ENCODE measurements at regions not wholly inside any gene's neighbourhood (a gene's known extent, or its start where the extent isn't known, plus 50 kb on each side); places are given as distances from the start of the nearest gene placed in this dataset.

DNA sequence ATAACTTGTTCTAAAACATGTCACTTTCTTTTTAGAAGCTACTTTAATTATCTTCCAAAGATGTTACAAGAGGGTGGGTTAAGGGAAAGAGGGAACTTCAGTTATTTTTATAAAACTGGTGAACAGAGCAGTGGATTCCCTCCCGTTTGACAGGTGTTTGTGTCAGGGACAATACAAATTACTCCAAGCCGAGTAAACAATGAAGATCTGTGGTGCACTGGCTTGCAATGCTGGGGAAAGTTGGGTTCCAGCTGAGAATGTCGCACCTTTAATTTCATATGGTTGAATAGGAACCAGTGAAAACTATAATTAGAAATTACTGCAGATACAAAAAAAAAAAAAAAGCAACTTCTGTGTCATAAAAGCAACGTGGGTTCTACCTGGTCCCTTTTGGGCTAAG lies 98.6 kb upstream of the TTC29 start:
- TF ChIP-seq, protein P1, sequence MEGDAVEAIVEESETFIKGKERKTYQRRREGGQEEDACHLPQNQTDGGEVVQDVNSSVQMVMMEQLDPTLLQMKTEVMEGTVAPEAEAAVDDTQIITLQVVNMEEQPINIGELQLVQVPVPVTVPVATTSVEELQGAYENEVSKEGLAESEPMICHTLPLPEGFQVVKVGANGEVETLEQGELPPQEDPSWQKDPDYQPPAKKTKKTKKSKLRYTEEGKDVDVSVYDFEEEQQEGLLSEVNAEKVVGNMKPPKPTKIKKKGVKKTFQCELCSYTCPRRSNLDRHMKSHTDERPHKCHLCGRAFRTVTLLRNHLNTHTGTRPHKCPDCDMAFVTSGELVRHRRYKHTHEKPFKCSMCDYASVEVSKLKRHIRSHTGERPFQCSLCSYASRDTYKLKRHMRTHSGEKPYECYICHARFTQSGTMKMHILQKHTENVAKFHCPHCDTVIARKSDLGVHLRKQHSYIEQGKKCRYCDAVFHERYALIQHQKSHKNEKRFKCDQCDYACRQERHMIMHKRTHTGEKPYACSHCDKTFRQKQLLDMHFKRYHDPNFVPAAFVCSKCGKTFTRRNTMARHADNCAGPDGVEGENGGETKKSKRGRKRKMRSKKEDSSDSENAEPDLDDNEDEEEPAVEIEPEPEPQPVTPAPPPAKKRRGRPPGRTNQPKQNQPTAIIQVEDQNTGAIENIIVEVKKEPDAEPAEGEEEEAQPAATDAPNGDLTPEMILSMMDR (IDR thresholded peaks at IDR 0.05): no peak
- TF ChIP-seq POLR2AphosphoS5 (IDR thresholded peaks at IDR 0.05) (no peak), EP300 (IDR thresholded peaks at IDR 0.05; ENCODE audit: low read depth) (no peak), POLR2A (IDR thresholded peaks at IDR 0.05) (no peak)
